ENCODE measurements at regions not wholly inside any gene's neighbourhood (a gene's known extent, or its start where the extent isn't known, plus 50 kb on each side); places are given as distances from the start of the nearest gene placed in this dataset.

GRCh38 chr11:106322106-106322505 lies 244.6 kb downstream of the AASDHPPT start:
- DNase-seq: no peak
- intact Hi-C loops (cut with DNase I): no loop called here

- intact Hi-C loops (cut with DNase I): no loop called here
- DNase-seq: no peak
These were observed 248.6 kb downstream of the AASDHPPT start for GRCh38 chr11:106326087-106326486.

- DNase-seq: no peak
- intact Hi-C loops (cut with DNase I): no loop called here
These were observed 249.7 kb downstream of the AASDHPPT start for GRCh38 chr11:106327134-106327533.

- DNase-seq: no peak
- intact Hi-C loops (cut with DNase I): no loop called here
These were observed 250.2 kb downstream of the AASDHPPT start for GRCh38 chr11:106327637-106328036.

GRCh38 chr11:106329273-106330018 lies 252.0 kb downstream of the AASDHPPT start:
- intact Hi-C loops (cut with DNase I): no loop called here
- DNase-seq: no peak

- intact Hi-C loops (cut with DNase I): no loop called here
- no peak for DNase-seq
These were observed 253.7 kb downstream of the AASDHPPT start for GRCh38 chr11:106331176-106331575.

- no peak for DNase-seq
- intact Hi-C loops (cut with DNase I): no loop called here
These were observed 256.2 kb downstream of the AASDHPPT start for GRCh38 chr11:106333678-106334077.

GRCh38 chr11:106344394-106344793 lies 266.9 kb downstream of the AASDHPPT start:
- intact Hi-C loops (cut with DNase I): no loop called here
- no peak for DNase-seq

GRCh38 chr11:106344966-106345365 lies 267.5 kb downstream of the AASDHPPT start:
- intact Hi-C loops (cut with DNase I): no loop called here
- no peak for DNase-seq

- intact Hi-C loops (cut with DNase I): no loop called here
- no peak for DNase-seq
These were observed 275.6 kb downstream of the AASDHPPT start for GRCh38 chr11:106353031-106353430.

- DNase-seq: no peak
- intact Hi-C loops (cut with DNase I): no loop called here
These were observed 291.8 kb downstream of the AASDHPPT start for GRCh38 chr11:106369224-106369623.

- no peak for DNase-seq
- intact Hi-C loops (cut with DNase I): no loop called here
These were observed 301.2 kb downstream of the AASDHPPT start for GRCh38 chr11:106378513-106379179.

- intact Hi-C loops (cut with DNase I): no loop called here
These were observed 301.8 kb downstream of the AASDHPPT start for GRCh38 chr11:106379265-106379664.

GRCh38 chr11:106379712-106380111 lies 302.2 kb downstream of the AASDHPPT start:
- intact Hi-C loops (cut with DNase I): no loop called here
- DNase-seq: no peak

More at GRCh38 chr11:106379265-106379664, 301.8 kb downstream of the AASDHPPT start:
- no peak for DNase-seq

GRCh38 chr11:106381895-106382294 lies 304.4 kb downstream of the AASDHPPT start:
- DNase-seq: no peak
- intact Hi-C loops (cut with DNase I): no loop called here

- no peak for DNase-seq
- intact Hi-C loops (cut with DNase I): no loop called here
These were observed 307.0 kb downstream of the AASDHPPT start for GRCh38 chr11:106384429-106384828.

- intact Hi-C loops (cut with DNase I): no loop called here
- no peak for DNase-seq
These were observed 309.1 kb downstream of the AASDHPPT start for GRCh38 chr11:106386519-106386918.

GRCh38 chr11:106389101-106389500 lies 311.6 kb downstream of the AASDHPPT start:
- no peak for DNase-seq
- intact Hi-C loops (cut with DNase I): no loop called here

GRCh38 chr11:106390078-106390477 lies 312.6 kb downstream of the AASDHPPT start:
- intact Hi-C loops (cut with DNase I): no loop called here

GRCh38 chr11:106391771-106392420 lies 314.4 kb downstream of the AASDHPPT start:
- no peak for DNase-seq
- intact Hi-C loops (cut with DNase I): no loop called here

More at GRCh38 chr11:106390078-106390477, 312.6 kb downstream of the AASDHPPT start:
- DNase-seq: no peak

- DNase-seq: no peak
- intact Hi-C loops (cut with DNase I): no loop called here
These were observed 318.4 kb downstream of the AASDHPPT start for GRCh38 chr11:106395716-106396349.
